ENCODE measurements at regions not wholly inside any gene's neighbourhood (a gene's known extent, or its start where the extent isn't known, plus 50 kb on each side); places are given as distances from the start of the nearest gene placed in this dataset.
"Not testable (repeated sequence)": the region's sequence is repeated elsewhere in the genome, so short reads cannot be mapped to it uniquely, and the experiment has no call there.

- DNase-seq: no peak
Measured at GRCh38 chr10:131533846-131534526, 222.5 kb upstream of the TCERG1L start.

GRCh38 chr10:131534836-131535235 lies 223.3 kb upstream of the TCERG1L start:
- no peak for DNase-seq

GRCh38 chr10:131536676-131537075 lies 225.2 kb upstream of the TCERG1L start:
- DNase-seq: no peak

DNA sequence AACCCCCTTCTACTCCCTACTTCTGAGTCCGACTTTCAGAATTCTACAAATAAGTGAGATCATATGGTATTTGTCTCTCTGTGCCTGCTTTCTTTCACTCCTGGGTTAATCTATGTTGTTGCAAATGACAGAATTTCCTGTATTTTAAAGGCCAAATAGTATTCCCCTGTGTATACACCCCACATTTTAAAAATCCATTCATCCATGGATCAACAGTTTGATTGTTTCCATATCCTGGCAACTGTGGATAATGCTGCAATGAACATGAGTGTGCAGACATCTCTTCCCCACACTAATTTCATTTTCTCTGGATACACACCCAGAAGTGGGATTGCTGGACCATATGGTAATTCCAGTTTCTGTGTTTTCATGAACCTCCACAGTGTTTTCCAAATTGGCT lies 225.8 kb upstream of the TCERG1L start:
- DNase-seq: peak; percentile 44

- no peak for DNase-seq
Measured at GRCh38 chr10:131544495-131544894, 233.0 kb upstream of the TCERG1L start.

DNA sequence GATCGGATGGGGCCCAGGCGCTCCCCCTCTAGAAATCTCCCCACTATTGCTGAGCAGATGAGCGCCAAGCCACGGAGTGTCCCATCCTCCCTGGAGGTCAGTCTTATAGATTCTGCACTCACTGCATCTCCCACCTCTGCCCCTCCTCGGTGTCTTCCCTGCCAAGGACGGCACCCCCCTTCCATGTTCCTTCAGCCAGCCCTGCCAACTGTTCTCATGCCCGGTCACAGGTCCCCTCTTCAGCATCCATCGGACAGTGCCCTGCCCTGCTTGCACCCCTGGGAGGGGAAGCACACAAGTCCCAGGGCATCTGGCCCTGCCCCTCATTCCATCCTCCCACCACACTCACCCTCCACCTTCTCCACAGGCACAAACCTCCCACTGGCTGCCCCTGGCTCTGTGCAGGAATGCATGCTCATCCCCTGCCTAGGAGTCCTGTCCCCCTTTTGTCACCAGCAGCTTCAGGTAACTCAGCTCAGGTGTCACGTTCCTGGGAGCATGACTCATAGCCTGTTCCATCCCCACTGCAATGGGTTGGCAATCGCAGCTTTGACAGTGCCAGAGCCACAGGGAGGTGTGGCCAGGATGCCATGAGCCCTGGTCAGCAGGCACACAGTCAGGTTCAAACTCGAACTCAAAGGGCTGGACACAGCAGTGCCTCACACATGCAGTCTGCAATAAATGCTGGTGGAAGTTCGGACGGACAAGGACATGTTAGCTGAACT lies 234.7 kb upstream of the TCERG1L start:
- no peak for DNase-seq

GRCh38 chr10:131547129-131547799 lies 235.7 kb upstream of the TCERG1L start:
- no peak for DNase-seq

DNA sequence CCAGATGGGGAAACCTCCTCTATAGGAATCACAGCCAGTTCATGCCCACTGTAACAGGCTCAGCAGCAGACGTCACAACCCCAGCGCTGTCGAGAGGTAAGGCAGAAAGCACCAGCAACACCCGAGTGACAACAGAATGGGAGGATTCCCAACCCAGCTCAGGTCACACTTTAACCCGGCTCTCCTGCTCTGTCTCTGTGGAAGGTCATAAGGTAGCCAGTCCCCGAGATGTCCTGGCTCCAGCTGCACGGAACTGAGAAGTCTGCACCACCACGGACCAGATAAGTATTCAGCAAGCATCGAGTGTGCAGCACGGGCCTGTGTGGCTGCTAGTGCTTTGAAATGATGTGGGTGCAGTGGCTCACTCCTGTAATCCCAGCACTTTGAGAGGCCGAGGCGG lies 236.7 kb upstream of the TCERG1L start:
- no peak for DNase-seq

GRCh38 chr10:131549116-131549515 lies 237.6 kb upstream of the TCERG1L start:
- DNase-seq: no peak

GRCh38 chr10:131553121-131553520 lies 241.6 kb upstream of the TCERG1L start:
- no peak for DNase-seq

DNA sequence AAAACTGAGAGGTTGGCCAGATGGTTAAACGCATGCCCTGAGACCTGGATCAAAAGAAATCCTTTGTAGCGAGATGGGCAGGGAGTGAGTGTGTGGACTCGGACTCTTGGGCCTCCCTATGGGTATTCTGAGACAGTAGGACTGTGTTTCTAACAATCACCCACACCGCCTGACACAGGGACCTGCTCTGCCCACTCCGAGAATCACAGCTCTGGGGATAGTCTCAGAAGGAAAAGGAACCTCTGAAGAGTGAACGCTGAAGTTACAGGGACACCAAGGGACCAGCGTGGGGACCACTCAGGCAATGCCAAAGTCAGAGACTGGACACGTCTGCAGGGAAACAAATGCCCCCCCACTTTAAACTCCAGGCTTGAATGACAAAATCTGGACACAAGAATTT lies 242.1 kb upstream of the TCERG1L start:
- no peak for DNase-seq

- DNase-seq: no peak
Measured at GRCh38 chr10:131554821-131555220, 243.3 kb upstream of the TCERG1L start.

DNA sequence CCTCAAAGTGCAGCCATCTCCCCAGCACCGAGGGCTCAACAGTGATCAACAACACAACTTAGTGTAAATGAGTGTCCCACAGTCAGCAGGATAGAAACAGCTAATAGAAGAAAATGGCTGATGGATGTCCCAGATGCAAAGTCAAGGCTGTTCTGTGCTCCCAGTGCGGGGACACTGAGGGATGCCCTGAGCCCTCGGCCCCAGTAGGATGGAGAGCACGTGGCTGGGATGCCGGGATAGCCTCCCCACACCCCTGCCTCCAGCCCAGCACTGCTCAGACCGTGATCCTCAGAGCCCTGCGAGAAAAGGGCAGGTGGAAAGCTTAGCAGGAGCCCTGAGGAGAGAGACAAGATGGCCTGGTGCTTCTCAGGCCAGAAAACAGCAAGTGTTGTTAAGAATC lies 243.9 kb upstream of the TCERG1L start:
- no peak for DNase-seq

- DNase-seq: no peak
Measured at GRCh38 chr10:131556061-131556896, 244.8 kb upstream of the TCERG1L start.

GRCh38 chr10:131556897-131557495 lies 245.5 kb upstream of the TCERG1L start:
- no peak for DNase-seq

DNA sequence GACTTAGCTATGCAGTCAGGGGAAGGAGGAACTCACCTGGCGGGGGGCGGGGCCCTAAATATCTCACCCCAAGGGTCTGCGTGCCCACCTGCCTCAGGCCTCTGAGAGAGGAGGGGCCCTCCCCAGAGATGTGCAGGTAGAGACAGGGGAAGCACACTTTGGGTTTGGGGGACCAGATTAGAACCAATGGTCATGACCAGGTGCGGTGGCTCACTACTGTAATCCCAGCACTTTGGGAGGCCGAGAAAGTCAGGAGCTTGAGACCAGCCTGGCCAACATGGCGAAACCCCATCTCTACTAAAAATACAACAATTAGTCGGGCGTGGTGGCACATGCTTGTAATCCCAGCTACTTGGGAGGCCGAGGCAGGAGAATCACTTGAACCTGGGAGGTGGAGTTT lies 246.4 kb upstream of the TCERG1L start:
- DNase-seq: not testable (repeated sequence)

DNA sequence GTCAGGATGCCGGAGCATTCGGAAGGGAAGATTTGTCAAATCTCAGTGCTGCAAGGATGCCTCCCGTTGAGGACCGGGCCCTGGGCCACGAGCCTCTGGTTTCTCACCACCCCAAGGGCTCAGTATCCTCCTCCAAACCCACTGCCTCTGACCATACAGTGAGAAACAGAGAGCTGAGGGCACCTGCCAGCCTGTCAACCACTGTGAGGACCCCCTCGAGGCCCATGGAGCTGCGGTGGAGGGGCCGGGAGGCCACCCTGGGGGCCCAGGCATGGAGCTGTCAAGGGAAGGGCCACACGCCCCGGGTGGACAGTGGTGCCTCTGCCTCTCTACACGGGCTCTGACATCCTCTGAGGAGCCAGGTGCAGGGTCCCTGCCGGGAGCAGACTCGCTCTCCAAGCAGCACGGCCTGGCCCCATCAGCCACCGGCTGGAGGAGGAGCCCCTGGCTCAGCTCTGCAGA lies 248.0 kb upstream of the TCERG1L start:
- DNase-seq: no peak

GRCh38 chr10:131560166-131560565 lies 248.6 kb upstream of the TCERG1L start:
- DNase-seq: no peak

DNA sequence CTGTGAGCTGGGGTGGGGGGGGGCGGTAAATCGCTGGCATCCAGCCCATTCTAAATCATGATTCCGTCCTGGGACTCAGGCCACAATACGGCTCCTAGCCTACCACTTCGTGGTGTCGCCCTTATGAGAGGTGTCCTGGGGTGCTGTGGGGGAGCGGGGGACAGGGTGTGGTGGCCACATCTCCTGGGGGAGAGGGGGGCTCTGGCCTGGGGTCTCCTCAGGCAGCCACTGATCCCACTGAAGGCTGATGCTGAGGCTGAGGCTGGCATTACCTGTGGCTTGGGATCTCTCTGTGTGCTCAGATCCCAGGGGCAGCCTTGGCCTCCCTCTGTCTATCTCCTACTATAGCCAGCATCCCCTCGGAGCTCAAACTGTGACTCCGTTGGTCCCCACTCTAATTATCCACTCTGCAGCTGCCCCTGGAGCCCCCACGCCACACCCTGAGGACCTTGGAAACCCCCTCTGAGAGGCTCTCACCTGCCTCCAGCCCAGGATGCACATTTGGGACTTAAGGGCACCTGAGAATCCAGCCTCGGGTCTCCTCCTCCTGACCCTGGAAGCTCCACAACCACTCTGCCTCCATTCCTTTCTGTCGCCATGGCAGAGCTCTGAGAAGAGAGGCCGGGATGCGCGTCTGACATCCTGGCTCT lies 249.3 kb upstream of the TCERG1L start:
- DNase-seq: no peak

GRCh38 chr10:131561897-131562296 lies 250.4 kb upstream of the TCERG1L start:
- no peak for DNase-seq

- DNase-seq: no peak
Measured at GRCh38 chr10:131563411-131563810, 251.9 kb upstream of the TCERG1L start.

All from eye (tissue), 1 donor.